ENCODE measurements at regions not wholly inside any gene's neighbourhood (a gene's known extent, or its start where the extent isn't known, plus 50 kb on each side); places are given as distances from the start of the nearest gene placed in this dataset.
A peak's percentile ranks its signal among the peaks of the same experiment; 100 is the strongest.

DNA sequence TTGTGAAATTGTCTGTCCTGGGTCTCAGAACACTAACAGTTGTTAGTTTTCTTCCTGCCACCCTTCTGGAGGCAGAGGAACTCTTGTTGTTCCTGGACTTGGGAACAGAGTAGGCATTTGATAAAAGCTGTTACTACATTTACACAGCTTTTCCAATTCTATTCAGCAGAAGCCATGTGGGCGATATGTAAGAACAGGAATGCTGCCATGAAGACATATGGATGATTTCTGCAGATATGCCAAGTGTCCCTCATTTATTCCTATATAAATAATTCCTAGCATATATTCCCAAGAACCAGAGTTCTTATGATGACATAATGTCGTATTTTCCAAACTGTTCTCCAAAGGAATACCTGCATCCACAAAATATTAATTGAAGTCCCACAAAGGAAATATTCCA lies 135.9 kb upstream of the DAB2 start:
- H3K36me3 ChIP-seq (ENCODE audit: control insufficient read depth, insufficient read depth, low read length) = no peaks in the 10 kb centered on the region
- TF ChIP-seq, protein P1, sequence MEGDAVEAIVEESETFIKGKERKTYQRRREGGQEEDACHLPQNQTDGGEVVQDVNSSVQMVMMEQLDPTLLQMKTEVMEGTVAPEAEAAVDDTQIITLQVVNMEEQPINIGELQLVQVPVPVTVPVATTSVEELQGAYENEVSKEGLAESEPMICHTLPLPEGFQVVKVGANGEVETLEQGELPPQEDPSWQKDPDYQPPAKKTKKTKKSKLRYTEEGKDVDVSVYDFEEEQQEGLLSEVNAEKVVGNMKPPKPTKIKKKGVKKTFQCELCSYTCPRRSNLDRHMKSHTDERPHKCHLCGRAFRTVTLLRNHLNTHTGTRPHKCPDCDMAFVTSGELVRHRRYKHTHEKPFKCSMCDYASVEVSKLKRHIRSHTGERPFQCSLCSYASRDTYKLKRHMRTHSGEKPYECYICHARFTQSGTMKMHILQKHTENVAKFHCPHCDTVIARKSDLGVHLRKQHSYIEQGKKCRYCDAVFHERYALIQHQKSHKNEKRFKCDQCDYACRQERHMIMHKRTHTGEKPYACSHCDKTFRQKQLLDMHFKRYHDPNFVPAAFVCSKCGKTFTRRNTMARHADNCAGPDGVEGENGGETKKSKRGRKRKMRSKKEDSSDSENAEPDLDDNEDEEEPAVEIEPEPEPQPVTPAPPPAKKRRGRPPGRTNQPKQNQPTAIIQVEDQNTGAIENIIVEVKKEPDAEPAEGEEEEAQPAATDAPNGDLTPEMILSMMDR (IDR thresholded peaks at IDR 0.05) = no peak
- no peak overlapping the region for H2AFZ ChIP-seq
- H3K4me1 ChIP-seq = no peaks in the 10 kb centered on the region
- no peaks in the 10 kb centered on the region for H3K27me3 ChIP-seq (ENCODE audit: control insufficient read depth, insufficient read depth, low read length)
- H3K9ac ChIP-seq = no peak overlapping the region
- H3K4me3 ChIP-seq (ENCODE audit: low read depth, low read length) = no peak overlapping the region
- H3K9me3 ChIP-seq (ENCODE audit: control insufficient read depth, low read length) = no peaks in the 10 kb centered on the region
- H3K4me2 ChIP-seq (ENCODE audit: low read length) = no peak overlapping the region
- no peak overlapping the region for H3K27ac ChIP-seq
- no peaks in the 10 kb centered on the region for H3K79me2 ChIP-seq

DNA sequence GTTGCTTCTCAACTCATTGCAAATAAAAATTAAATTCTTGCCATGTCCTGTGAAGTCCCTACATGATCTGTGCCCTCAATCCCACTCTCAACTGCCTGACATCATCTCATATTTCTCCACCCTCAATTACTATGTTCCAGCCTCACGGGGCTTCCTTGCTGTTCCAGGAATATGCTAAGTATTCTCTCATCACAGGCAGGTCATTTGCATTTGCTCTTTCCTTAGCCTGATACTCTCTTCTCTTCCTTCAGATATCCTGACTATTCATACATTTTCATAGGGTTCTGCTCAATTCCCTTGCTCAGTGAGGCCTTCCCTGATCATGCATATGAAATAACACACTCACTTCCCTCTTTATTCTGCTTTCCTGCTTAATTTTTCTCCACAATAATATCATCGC lies 135.1 kb upstream of the DAB2 start:
- Histone ChIP-seq H3K79me2 (no peaks in the 10 kb centered on the region), H3K9me3 (ENCODE audit: control insufficient read depth, low read length) (no peaks in the 10 kb centered on the region), H2AFZ (no peak overlapping the region), H3K36me3 (ENCODE audit: control insufficient read depth, insufficient read depth, low read length) (no peaks in the 10 kb centered on the region), H3K4me3 (ENCODE audit: low read depth, low read length) (no peak overlapping the region), H3K9ac (no peak overlapping the region), H3K4me2 (ENCODE audit: low read length) (no peak overlapping the region), H3K27ac (no peak overlapping the region), H3K27me3 (ENCODE audit: control insufficient read depth, insufficient read depth, low read length) (no peaks in the 10 kb centered on the region), H3K4me1 (no peaks in the 10 kb centered on the region)
- TF ChIP-seq, protein P1 (IDR thresholded peaks at IDR 0.05) = no peak

DNA sequence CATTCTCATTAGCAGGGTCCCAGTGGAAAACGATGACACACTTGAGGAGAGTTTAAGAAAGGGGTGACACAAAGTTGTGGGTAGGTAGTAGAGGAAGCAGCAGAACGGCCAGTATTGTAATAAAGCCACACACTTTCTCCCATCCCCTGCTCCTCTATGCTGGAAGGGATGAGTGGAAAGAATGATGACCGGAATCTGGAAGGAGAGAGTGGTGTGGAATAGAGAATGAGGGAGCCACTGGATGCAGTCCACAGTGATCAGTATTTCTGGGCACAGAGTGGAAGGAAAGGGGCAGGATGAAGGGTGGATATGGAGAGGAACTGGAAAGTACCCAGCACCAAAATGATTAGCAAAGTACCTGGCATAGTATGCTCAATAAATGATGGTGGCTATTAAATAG lies 133.8 kb upstream of the DAB2 start:
- no peak overlapping the region for H2AFZ ChIP-seq
- H3K4me1 ChIP-seq = no peaks in the 10 kb centered on the region
- H3K36me3 ChIP-seq (ENCODE audit: control insufficient read depth, insufficient read depth, low read length) = no peaks in the 10 kb centered on the region
- no peaks in the 10 kb centered on the region for H3K9me3 ChIP-seq (ENCODE audit: control insufficient read depth, low read length)
- no peaks in the 10 kb centered on the region for H3K79me2 ChIP-seq
- H3K9ac ChIP-seq = no peak overlapping the region
- no peak overlapping the region for H3K27ac ChIP-seq
- H3K4me3 ChIP-seq (ENCODE audit: low read depth, low read length) = no peak overlapping the region
- H3K4me2 ChIP-seq (ENCODE audit: low read length) = no peak overlapping the region
- TF ChIP-seq, protein P1 (IDR thresholded peaks at IDR 0.05) = no peak
- no peaks in the 10 kb centered on the region for H3K27me3 ChIP-seq (ENCODE audit: control insufficient read depth, insufficient read depth, low read length)

DNA sequence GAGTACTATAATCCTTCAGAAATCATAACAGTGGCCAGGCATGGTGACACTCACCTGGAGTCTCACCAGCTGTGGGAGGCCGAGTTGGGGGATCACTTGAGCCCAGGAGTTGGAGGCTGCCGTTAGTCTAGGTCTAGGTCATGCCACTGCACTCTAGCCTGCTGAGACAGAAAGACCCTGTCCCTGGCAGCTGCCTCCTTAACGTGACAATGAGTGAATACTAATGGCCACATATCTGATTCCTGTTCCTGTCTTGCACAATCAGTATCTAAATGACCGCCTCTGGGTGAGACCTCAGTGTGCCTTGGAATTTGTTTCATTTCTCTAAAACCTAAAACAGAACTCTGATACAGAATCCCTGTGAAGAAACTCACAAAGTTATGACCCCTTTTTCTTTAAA lies 131.0 kb upstream of the DAB2 start:
- no peak overlapping the region for H3K27ac ChIP-seq
- H3K4me2 ChIP-seq (ENCODE audit: low read length) = no peak overlapping the region
- H3K4me1 ChIP-seq = no peaks in the 10 kb centered on the region
- TF ChIP-seq, protein P1 (IDR thresholded peaks at IDR 0.05) = no peak
- no peaks in the 10 kb centered on the region for H3K79me2 ChIP-seq
- H3K27me3 ChIP-seq (ENCODE audit: control insufficient read depth, insufficient read depth, low read length) = no peaks in the 10 kb centered on the region
- H2AFZ ChIP-seq = no peak overlapping the region
- no peaks in the 10 kb centered on the region for H3K9me3 ChIP-seq (ENCODE audit: control insufficient read depth, low read length)
- H3K4me3 ChIP-seq (ENCODE audit: low read depth, low read length) = no peak overlapping the region
- no peaks in the 10 kb centered on the region for H3K36me3 ChIP-seq (ENCODE audit: control insufficient read depth, insufficient read depth, low read length)
- no peak overlapping the region for H3K9ac ChIP-seq

DNA sequence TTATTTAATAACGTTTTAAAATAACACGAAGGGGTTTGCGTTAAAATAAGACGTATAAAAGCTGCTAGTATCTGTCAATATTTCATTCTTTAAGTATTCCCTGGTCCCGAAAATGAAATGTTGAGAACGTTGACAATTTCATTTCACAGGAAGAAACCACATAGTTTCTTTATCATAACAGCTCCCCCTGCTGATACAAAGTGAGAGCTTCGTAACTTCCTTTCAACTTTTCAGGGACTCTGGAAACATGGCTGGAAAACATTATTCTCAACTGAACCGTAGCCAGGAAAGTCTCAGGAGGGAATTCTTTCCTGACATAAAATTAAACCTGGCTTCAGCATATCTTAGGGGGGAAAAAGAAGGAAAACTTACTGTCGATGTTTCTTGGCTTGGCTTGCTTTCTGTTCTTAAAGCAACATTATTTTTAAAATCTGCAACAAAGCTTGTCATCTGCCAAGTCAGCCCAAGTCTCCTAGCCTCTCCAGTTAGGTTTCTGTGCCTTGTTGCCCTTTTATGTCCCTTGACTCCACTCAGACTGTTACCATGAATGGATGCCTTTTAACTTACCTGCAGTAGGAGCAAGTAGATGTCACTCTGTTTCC lies 122.9 kb upstream of the DAB2 start:
- H2AFZ ChIP-seq = peak overlapping the region; percentile 30
- H3K27me3 ChIP-seq (ENCODE audit: control insufficient read depth, insufficient read depth, low read length) = no peaks in the 10 kb centered on the region
- no peak overlapping the region for H3K4me3 ChIP-seq (ENCODE audit: low read depth, low read length)
- H3K79me2 ChIP-seq = no peaks in the 10 kb centered on the region
- no peaks in the 10 kb centered on the region for H3K36me3 ChIP-seq (ENCODE audit: control insufficient read depth, insufficient read depth, low read length)
- H3K4me2 ChIP-seq (ENCODE audit: low read length) = peak overlapping the region; percentile 21
- no peak overlapping the region for H3K27ac ChIP-seq
- no peaks in the 10 kb centered on the region for H3K9me3 ChIP-seq (ENCODE audit: control insufficient read depth, low read length)
- no peaks in the 10 kb centered on the region for H3K4me1 ChIP-seq
- H3K9ac ChIP-seq = no peak overlapping the region
- TF ChIP-seq, protein P1 (IDR thresholded peaks at IDR 0.05) = peak; percentile 62
